ENCODE measurements at regions not wholly inside any gene's neighbourhood (a gene's known extent, or its start where the extent isn't known, plus 50 kb on each side); places are given as distances from the start of the nearest gene placed in this dataset.

- no peak for TF ChIP-seq POLR2AphosphoS5 (IDR thresholded peaks at IDR 0.05)
- no peak for TF ChIP-seq POLR2A (IDR thresholded peaks at IDR 0.05)
- TF ChIP-seq CTCF (IDR thresholded peaks at IDR 0.05), result no peak
- TF ChIP-seq EP300 (IDR thresholded peaks at IDR 0.05), result no peak
- peak in 1 of 2 donors; percentile 30 for DNase-seq
These were observed 190.9 kb downstream of the TJP1 start for GRCh38 chr15:29631076-29632070.

GRCh38 chr15:29624271-29624670 lies 198.0 kb downstream of the TJP1 start:
- ATAC-seq (ENCODE audit: low FRiP score in 2 of 2) (no peak), DNase-seq (no peak)
- 87 to 92% methylated on average over 8 of the region's 8 CpGs for WGBS, 2 donors
- H3K27ac ChIP-seq, result no peak overlapping the region
- H3K9me3 ChIP-seq, result no peaks in the 10 kb centered on the region
- no peaks in the 10 kb centered on the region for H3K36me3 ChIP-seq
- no peaks in the 10 kb centered on the region for H3K4me1 ChIP-seq
- no peak overlapping the region for H3K4me3 ChIP-seq
- H3K27me3 ChIP-seq, result no peaks in the 10 kb centered on the region
- TF ChIP-seq CTCF (IDR thresholded peaks at IDR 0.05) (no peak), POLR2AphosphoS5 (IDR thresholded peaks at IDR 0.05) (no peak), POLR2A (IDR thresholded peaks at IDR 0.05) (no peak), EP300 (IDR thresholded peaks at IDR 0.05) (no peak)

More at GRCh38 chr15:29631076-29632070, 190.9 kb downstream of the TJP1 start:
- Histone ChIP-seq H3K27ac (no peak overlapping the region), H3K9me3 (no peaks in the 10 kb centered on the region), H3K27me3 (no peaks in the 10 kb centered on the region), H3K4me3 (no peak overlapping the region), H3K36me3 (no peaks in the 10 kb centered on the region), H3K4me1 (peaks cover 0 to 4% (median 1%) of the 10 kb centered on the region in 4 donors)
- ATAC-seq (ENCODE audit: low FRiP score in 2 of 2), result peak in 1 of 2 donors; percentile 64
- 67 to 71% methylated on average over 9 to 10 of the region's 10 CpGs for WGBS, 2 donors

- no peaks in the 10 kb centered on the region for H3K9me3 ChIP-seq
- no peak overlapping the region for H3K4me3 ChIP-seq
- no peaks in the 10 kb centered on the region for H3K36me3 ChIP-seq
- DNase-seq, result no peak
- WGBS, 2 donors, result 78 to 82% methylated on average over 6 of the region's 6 CpGs
- no peaks in the 10 kb centered on the region for H3K4me1 ChIP-seq
- H3K27me3 ChIP-seq, result no peaks in the 10 kb centered on the region
- no peak for ATAC-seq (ENCODE audit: low FRiP score in 2 of 2)
- H3K27ac ChIP-seq, result no peak overlapping the region
- TF ChIP-seq POLR2A (IDR thresholded peaks at IDR 0.05), result no peak
These were observed 199.1 kb downstream of the TJP1 start for GRCh38 chr15:29623116-29623639.

GRCh38 chr15:29622637-29623036 lies 199.6 kb downstream of the TJP1 start:
- Histone ChIP-seq H3K9me3 (no peaks in the 10 kb centered on the region), H3K27ac (no peak overlapping the region), H3K4me3 (no peak overlapping the region), H3K36me3 (no peaks in the 10 kb centered on the region), H3K4me1 (no peaks in the 10 kb centered on the region), H3K27me3 (no peaks in the 10 kb centered on the region)
- 72% methylated on average over 7 of the region's 7 CpGs for WGBS, 2 donors
- DNase-seq (no peak), ATAC-seq (ENCODE audit: low FRiP score in 2 of 2) (no peak)
- TF ChIP-seq POLR2AphosphoS5 (IDR thresholded peaks at IDR 0.05) (no peak), POLR2A (IDR thresholded peaks at IDR 0.05) (no peak), EP300 (IDR thresholded peaks at IDR 0.05) (no peak), CTCF (IDR thresholded peaks at IDR 0.05) (no peak)

- DNase-seq (no peak), ATAC-seq (ENCODE audit: low FRiP score in 2 of 2) (no peak)
- no peaks in the 10 kb centered on the region for H3K9me3 ChIP-seq
- no peak overlapping the region for H3K4me3 ChIP-seq
- no peaks in the 10 kb centered on the region for H3K4me1 ChIP-seq
- H3K27me3 ChIP-seq, result no peaks in the 10 kb centered on the region
- H3K36me3 ChIP-seq, result no peaks in the 10 kb centered on the region
- 80 to 86% methylated on average over 5 of the region's 5 CpGs for WGBS, 2 donors
- H3K27ac ChIP-seq, result no peak overlapping the region
- TF ChIP-seq POLR2A (IDR thresholded peaks at IDR 0.05) (no peak), EP300 (IDR thresholded peaks at IDR 0.05) (no peak), CTCF (IDR thresholded peaks at IDR 0.05) (no peak), POLR2AphosphoS5 (IDR thresholded peaks at IDR 0.05) (no peak)
These were observed 200.7 kb downstream of the TJP1 start for GRCh38 chr15:29621616-29622015.

Measured in upper lobe of left lung (tissue), 6 donors.